GM06990 (cell line): ENCODE measurements at regions not wholly inside any gene's neighbourhood (a gene's known extent, or its start where the extent isn't known, plus 50 kb on each side); places are given as distances from the start of the nearest gene placed in this dataset.

Experiments
- DNase-seq: peaks from one replicate; pipeline ENCODE4 v3.0.0-alpha.2; 2011; ENCODE audit not compliant: insufficient read length; ENCODE audit errors: extremely low read depth
- H3K27me3 ChIP-seq: replicated peaks from 2 replicates; pipeline ENCODE4 v1.6.0; 2011; ENCODE audit warnings: low read length; ENCODE audit not compliant: control insufficient read depth, insufficient read depth
- H3K36me3 ChIP-seq: 2 replicates; pipeline ENCODE4 v1.5.1; 2011; ENCODE audit warnings: low read length; ENCODE audit not compliant: control insufficient read depth, insufficient read depth
- H3K4me3 ChIP-seq: replicated peaks from 2 replicates; pipeline ENCODE4 v1.5.1; 2011; ENCODE audit warnings: low read depth, mild to moderate bottlenecking, control low read depth, low read length
- CTCF ChIP-seq: IDR thresholded peaks from 2 replicates; pipeline ENCODE4 v1.5.1; 2011; ENCODE audit warnings: low read length, control low read depth, mild to moderate bottlenecking, inconsistent platforms; ENCODE audit not compliant: insufficient read depth, poor library complexity, severe bottlenecking

DNA sequence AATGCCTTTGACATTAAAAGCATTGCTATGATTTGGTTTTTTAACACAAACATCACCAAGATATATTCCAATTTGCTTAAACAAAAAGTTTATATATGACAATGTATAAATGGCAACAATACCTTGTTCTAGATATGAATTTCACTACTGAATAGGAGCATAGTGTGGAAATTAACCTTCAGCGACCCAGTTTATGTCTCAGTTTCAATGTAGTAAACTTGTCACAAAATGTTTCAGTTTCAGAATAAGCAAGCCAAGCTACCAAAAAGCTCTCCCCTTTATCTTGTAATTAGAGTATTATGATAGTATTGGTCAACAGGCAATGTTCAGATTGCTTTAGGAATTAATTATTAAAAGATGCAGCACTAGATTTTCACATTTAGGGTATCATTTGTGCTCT is 99.6 kb upstream of the PCDH15 start:
- H3K27me3 ChIP-seq, result no peaks in the 10 kb centered on the region
- no peaks in the 10 kb centered on the region for H3K36me3 ChIP-seq
- no peak for DNase-seq
- H3K4me3 ChIP-seq, result no peak overlapping the region
- no peak for TF ChIP-seq CTCF

- no peak for DNase-seq
- TF ChIP-seq CTCF, result no peak
Observed at GRCh38 chr10:54880996-54881395, 80.0 kb upstream of the PCDH15 start.

DNA sequence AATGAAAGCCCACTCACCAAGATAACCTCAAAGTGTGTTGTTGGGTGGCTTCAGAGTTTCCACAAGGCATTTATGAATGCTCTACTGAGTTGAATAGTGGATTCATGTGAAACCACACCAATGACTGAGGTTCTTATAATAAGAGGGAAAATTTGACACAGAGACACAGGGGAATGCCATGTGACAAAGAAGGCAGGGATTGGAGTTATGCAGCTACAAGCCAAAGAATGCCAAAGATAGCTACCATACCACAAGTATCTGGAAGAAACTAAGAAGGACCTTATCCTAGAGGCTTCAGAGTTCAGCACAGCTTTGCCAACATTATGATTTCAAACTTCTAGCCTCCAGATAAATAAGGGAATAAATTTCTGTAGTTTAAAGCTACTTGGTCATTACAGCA is 68.0 kb upstream of the PCDH15 start:
- H3K4me3 ChIP-seq, result no peak overlapping the region
- no peaks in the 10 kb centered on the region for H3K27me3 ChIP-seq
- no peak for TF ChIP-seq CTCF
- no peaks in the 10 kb centered on the region for H3K36me3 ChIP-seq
- no peak for DNase-seq

More at GRCh38 chr10:54880996-54881395, 80.0 kb upstream of the PCDH15 start:
- no peaks in the 10 kb centered on the region for H3K36me3 ChIP-seq
- no peaks in the 10 kb centered on the region for H3K27me3 ChIP-seq
- no peak overlapping the region for H3K4me3 ChIP-seq

GRCh38 chr10:54866666-54867065 is 65.6 kb upstream of the PCDH15 start:
- DNase-seq, result no peak
- Histone ChIP-seq H3K4me3 (no peak overlapping the region), H3K27me3 (no peaks in the 10 kb centered on the region), H3K36me3 (no peaks in the 10 kb centered on the region)
- no peak for TF ChIP-seq CTCF

DNA sequence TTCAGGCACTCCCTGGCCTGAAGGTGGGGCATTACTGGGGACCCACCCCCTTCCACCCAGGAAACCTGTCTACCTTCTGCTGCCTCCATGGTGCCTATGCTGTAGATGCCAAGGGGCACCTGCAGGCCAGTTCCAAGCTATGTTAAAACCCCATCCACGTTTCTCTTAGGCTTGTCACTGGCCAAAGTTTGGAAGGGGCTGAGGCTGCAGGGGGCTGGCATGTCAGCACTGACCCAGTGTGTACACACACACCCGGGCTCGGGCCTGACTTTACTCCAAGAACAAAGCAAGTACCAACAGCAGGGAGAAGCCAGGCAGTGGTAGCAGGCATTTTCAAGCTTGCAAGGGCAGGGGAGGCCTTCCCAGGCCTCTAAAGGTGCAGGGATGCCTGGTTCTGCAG is 53.8 kb upstream of the PCDH15 start:
- Histone ChIP-seq H3K27me3 (no peaks in the 10 kb centered on the region), H3K36me3 (no peaks in the 10 kb centered on the region), H3K4me3 (no peak overlapping the region)
- TF ChIP-seq CTCF, result no peak
- no peak for DNase-seq

DNA sequence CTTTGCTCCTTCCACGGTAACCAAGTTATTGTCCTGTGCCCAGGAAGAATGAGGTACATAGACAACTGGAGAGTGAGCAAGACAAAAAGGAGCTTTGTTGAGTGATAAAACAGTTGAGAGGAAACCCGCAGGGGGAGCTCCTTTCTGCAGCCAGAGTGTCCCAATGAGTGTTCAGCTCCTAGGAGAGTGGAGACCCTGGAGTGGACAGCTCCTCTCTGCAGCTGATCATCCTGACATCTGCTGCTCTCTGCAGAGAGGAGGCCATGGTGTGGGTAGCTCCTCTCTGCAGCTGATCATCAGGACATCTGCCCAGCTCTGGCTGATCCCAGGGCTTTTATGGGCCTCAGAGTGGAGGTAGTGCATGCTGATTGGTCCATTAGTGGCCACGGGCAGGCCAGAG is 53.4 kb upstream of the PCDH15 start:
- H3K4me3 ChIP-seq, result no peak overlapping the region
- H3K36me3 ChIP-seq, result no peaks in the 10 kb centered on the region
- DNase-seq, result no peak
- TF ChIP-seq CTCF, result no peak
- no peaks in the 10 kb centered on the region for H3K27me3 ChIP-seq
